GM21737 (cell line): ENCODE measurements at regions not wholly inside any gene's neighbourhood (a gene's known extent, or its start where the extent isn't known, plus 50 kb on each side); places are given as distances from the start of the nearest gene placed in this dataset.

Experiments used
- ATAC-seq: cut with Tn5 transposase; IDR thresholded peaks from one replicate; pipeline ENCODE4 v1.9.1; 2021; ENCODE audit warnings: mild to moderate bottlenecking, moderate library complexity; ENCODE audit not compliant: unreplicated experiment

- ATAC-seq = no peak
Observed at GRCh38 chr17:69879576-69879975, 195.4 kb upstream of the KCNJ16 start.

- ATAC-seq = no peak
Observed at GRCh38 chr17:69880591-69881112, 194.4 kb upstream of the KCNJ16 start.

- no peak for ATAC-seq
Observed at GRCh38 chr17:69882281-69882680, 192.7 kb upstream of the KCNJ16 start.

GRCh38 chr17:69883120-69883519 is 191.9 kb upstream of the KCNJ16 start:
- no peak for ATAC-seq

GRCh38 chr17:69884356-69884755 is 190.7 kb upstream of the KCNJ16 start:
- ATAC-seq = no peak

- no peak for ATAC-seq
Observed at GRCh38 chr17:69884846-69885245, 190.2 kb upstream of the KCNJ16 start.

GRCh38 chr17:69898601-69899000 is 176.4 kb upstream of the KCNJ16 start:
- ATAC-seq = no peak

GRCh38 chr17:69900101-69900500 is 174.9 kb upstream of the KCNJ16 start:
- ATAC-seq = no peak

GRCh38 chr17:69900829-69901228 is 174.2 kb upstream of the KCNJ16 start:
- ATAC-seq = no peak

GRCh38 chr17:69906306-69906705 is 168.7 kb upstream of the KCNJ16 start:
- ATAC-seq = no peak

GRCh38 chr17:69907132-69907847 is 167.7 kb upstream of the KCNJ16 start:
- no peak for ATAC-seq

GRCh38 chr17:69908626-69909368 is 166.2 kb upstream of the KCNJ16 start:
- ATAC-seq = no peak

GRCh38 chr17:69909389-69909788 is 165.6 kb upstream of the KCNJ16 start:
- ATAC-seq = no peak

- ATAC-seq = no peak
Observed at GRCh38 chr17:69912805-69913204, 162.2 kb upstream of the KCNJ16 start.

GRCh38 chr17:69913216-69913615 is 161.8 kb upstream of the KCNJ16 start:
- ATAC-seq = no peak

GRCh38 chr17:69913616-69914015 is 161.4 kb upstream of the KCNJ16 start:
- no peak for ATAC-seq

- no peak for ATAC-seq
Observed at GRCh38 chr17:69914520-69914919, 160.5 kb upstream of the KCNJ16 start.

GRCh38 chr17:69916761-69917160 is 158.3 kb upstream of the KCNJ16 start:
- ATAC-seq = no peak

- no peak for ATAC-seq
Observed at GRCh38 chr17:69918164-69918563, 156.9 kb upstream of the KCNJ16 start.

GRCh38 chr17:69919789-69920188 is 155.2 kb upstream of the KCNJ16 start:
- ATAC-seq = no peak

GRCh38 chr17:69921046-69921445 is 154.0 kb upstream of the KCNJ16 start:
- no peak for ATAC-seq

- no peak for ATAC-seq
Observed at GRCh38 chr17:69928611-69929010, 146.4 kb upstream of the KCNJ16 start.
